GM04503 (cell line): ENCODE measurements at regions not wholly inside any gene's neighbourhood (a gene's known extent, or its start where the extent isn't known, plus 50 kb on each side); places are given as distances from the start of the nearest gene placed in this dataset.
A peak's percentile ranks its signal among the peaks of the same experiment; 100 is the strongest.
"Not testable (repeated sequence)": the region's sequence is repeated elsewhere in the genome, so short reads cannot be mapped to it uniquely, and the experiment has no call there.

ENCODE experiments used
- DNase-seq: peaks from one replicate; pipeline ENCODE4 v3.0.0-alpha.2; 2012; ENCODE audit warnings: low read depth

DNA sequence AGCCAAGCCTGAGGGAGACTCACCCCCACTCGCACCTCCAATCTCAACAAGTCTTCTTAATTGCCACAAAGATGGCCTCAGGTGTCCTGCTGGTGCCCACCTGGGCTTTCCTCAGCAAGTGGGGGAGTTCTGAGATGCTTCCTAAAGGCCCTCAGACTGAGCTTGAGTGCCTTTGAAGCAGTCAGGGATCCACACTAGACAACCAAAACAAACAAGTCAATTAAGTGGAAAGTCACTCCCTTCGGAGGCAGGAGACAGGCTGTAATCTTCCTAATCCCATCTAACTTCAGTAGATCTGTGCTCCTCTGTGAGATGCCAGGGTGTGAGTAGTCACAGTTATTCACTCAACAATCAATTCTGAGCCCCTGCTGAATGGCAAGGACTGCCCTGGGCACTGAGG is 68.3 kb upstream of the SERP2 start:
- DNase-seq: no peak

DNA sequence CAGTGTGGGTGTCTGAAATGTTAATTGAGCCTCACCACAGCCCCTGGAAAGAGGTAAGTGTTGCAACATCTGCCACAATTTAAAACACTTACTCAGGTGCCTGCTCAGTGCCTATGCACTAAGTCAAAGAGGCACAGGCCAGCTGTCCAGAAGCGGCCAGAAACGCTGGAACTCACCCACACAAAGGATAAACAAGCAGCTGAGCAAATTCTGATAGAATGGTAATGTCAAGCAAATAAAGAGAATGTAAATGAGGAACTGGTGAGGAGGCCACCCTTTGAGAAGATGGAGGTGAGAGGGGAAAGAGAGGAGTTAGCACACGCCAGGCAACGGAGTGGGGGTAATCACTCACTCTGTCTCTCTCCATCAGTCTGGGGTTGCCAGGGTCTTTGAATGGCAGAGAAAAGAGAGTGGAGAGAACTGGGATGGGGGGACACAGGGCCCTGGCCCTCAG is 67.7 kb upstream of the SERP2 start:
- DNase-seq: no peak

DNA sequence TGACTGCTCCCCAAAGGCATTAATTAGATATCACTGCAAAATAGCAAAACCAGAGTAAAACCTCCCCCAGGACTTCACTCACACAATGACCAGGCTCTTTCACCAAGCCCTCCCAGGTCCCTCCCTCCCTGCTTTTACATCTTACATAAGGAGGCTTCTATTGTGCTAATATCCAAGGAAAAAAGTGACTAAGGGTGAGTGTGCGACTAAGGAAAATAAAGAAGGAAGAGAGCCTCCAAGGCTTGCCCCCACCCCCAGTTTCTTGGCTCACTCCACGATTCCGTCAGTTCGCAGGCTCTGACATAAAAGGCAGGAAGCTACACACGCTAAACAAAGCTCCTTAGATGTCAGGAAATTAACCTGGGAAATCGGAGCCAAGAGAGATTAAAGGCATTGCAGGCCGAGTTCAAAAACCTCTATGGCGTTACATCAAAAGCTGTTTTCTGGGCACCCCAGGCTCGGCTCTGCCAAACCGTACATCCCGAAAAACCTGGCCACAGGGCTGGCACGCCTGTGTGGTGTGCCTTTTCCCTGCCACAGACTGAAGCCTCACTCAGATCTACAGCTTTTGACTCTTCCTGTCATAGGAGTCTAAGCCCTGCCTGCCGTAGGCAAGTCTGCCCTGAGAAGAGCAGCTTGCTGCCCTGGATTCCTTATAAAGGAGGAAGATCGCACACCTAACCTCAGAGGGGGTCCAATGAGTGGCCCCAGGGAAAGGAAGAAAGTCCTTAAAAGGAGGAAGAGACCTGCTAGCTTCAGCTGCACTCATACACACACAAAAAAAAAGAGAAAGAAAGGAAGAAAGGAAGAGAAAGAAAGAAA is 67.0 kb upstream of the SERP2 start:
- peak; percentile 78 for DNase-seq

DNA sequence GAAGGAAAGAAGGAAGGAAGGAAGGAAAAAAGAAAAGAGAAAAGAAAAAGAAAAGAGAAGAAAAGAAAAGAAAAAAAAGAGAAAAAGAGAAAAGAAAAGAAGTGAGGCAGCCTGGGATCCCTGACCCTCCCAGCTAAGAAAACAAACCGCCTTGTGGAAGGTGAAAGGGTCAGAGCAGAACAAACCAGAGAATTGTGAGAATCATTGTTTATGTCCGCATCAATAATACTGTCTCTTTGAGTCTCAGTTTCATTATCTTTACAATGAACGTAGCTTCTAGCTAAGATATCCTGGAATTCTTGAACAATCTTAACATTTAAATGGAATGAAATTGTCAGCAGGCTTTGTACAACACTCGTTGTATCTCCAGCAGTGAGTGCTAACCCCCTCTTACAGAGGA is 66.4 kb upstream of the SERP2 start:
- no peak for DNase-seq

DNA sequence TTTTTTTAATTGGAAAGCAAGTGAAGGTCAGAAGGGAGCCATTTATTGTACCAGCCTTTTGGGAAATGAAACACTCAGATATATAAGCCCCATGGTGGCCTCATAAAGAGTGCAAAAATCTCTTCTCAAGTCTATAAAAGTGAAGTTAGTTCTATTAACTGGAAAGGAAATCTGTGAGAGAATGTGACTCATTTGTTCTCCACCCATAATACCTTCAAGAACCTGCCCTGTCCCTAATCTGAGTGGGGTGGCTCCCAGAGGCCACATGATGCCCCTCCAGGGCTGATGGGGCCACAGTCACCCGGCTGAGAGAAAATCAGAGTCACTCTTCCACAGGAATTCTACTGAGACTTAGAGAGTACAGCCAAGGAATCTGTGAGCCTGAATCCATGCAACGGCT is 65.8 kb upstream of the SERP2 start:
- DNase-seq: no peak

DNA sequence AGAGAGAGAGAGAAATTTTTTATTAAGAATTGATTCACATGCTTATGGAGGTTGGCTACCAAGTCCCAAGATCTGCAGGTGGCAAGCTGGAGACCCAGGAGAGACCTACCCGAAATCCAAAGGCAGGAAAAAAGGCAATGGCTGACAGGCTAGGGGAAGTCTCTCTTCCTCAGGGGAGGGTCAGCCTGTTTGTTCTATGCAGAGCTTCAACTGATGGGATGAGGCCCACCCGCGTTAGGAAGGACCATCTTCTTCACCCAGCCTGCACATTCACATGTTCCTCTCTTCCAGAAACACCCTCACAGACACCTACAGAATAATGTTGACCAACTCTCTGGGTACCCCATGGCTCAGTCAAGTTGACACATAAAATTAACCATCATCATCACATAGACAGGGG is 65.3 kb upstream of the SERP2 start:
- DNase-seq: no peak

DNA sequence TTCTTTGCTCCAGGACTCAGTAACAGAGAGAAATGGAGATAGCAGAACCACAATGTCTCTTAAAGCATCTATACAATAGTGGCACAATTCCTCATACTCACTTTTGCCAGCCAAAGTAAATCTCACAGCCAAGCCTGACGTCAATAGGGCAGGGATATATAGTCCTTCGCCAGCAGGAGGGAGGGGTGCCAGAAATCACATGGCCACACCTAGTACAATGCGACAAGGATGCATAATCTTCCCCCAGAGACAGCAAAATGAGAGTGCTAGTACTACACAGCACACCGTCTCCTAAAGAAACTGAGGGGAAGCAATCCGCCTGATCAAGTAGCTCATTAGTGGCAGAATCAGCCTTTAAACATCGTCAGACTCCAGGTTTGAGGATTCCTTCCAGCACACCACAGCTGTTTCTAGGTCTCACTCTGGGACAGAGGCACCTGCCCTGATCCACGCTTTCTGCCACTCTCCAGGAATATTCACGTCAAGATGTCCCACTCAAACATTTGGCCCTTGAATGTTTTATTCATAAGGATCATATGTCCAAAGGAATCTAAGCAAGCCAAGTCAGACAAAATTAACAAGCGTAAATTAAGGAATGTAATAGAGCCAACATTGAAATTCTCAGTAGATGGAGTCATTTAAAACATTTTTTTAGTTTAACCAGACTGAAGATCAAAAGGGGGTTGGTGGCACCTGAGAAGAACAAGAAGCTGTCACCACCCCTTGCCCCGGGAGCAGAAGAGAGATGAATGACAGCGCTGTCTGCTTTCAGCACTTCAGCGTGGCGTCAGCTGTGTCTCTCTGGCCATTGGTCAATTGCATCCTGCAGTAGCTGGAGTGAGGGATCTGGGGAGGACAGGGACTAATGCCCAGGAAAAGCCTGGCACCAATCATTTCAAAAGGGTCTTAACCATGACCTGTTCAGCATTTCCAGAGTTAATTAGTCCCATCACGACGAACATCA is 63.5 kb upstream of the SERP2 start:
- DNase-seq: no peak

DNA sequence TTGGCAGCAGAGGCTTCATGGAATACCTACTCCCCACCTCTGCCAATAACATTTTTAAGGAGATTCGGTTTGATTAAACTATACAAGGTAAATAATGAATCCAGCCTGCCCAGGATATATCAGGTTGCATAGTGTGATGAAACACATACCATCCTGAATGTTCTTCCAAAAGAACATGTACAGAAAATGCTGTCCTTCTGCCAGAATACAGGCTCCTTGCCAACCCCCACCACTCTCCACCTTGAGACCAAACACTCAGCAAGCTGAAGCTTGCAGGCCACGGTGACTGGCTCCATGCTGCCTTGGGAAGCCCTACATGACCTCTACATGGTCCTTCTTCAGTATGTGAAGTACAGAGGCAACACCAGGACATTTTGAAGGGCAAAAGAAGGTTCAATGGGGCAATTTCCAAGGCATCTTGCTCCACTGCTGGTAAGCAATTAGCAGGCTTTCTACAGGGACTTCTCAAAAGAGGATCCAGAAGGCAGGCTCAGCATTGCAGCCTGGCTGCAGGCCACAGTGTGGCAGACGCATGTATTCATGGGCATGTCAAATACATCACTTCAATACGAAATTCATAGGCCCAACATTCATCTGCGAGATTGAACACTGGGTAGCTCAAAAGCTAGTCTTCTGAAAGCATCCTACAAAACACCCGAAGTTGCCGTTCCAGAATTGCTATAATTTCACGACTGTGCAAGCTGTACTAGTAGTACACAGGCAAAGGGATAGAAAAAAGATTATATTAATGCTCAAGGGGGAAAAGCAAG is 62.4 kb upstream of the SERP2 start:
- DNase-seq: no peak

DNA sequence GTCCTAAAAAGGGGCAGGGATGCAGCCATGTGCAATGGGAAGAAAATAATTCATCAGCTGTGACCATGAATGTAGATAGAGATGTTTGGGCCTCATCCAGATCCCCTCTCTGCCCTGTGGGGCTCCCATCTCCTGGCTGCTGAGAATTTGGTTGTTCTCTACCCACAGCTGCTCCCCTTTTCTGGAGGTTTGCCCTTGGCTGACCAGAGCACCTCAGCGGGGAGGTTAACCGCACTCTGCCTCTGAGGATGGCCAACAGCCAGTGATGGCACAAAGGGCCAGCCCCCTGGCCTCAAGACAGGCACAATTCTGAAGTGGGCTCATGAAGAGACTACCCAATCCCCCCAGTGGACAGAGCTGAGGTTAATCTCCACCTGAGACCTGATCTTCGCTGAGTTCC is 61.5 kb upstream of the SERP2 start:
- no peak for DNase-seq

DNA sequence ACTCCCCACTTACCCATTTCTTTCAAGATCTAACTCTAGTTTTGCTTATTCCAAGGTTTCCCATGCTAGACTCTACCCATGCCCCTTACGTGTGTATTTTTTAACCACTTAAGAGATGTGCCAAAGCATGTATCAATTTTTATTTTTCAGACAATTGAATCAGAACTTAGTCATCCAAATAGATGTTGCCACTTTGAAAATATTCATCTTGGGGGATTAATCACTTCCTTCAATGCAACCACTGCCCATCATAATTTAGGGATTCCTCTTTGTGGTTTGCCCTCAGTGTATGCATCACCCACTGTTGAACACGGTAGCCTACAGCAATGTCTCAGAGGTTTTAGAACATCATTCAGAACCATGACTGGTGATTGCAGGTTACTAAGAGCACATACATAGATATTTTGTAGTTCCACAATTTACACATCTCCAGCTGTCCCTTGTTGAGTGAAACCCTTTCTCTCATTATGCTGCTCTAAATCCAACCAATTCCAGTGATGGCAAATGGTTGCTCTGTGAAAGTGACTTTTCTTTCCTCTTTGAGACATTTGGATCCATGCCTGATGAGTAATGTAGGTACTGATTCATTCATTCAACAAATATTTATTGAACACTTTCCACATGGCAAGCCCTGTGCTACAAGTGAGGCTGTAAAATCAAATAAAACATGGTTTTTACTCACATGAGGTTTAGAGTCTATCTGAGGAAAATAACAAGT is 60.6 kb upstream of the SERP2 start:
- no peak for DNase-seq

DNA sequence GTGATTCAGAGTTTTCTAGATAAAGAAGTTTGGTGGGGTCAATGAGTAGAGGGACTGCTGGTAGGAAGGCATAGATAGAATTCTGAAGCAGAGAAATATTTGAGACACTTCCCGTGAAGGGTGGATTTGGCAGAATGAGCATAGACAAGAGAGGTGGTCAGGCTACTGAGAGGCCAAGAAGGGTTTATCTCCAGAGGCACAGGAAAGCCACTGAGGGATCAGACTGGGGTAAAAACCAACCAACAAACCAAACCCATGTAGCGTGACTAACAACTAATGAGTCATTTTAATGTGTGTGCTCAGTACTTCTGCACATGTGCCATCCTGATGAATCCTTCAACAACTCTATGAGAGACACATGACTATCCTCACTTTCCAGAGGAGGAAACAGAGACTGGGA is 60.0 kb upstream of the SERP2 start:
- DNase-seq: no peak

DNA sequence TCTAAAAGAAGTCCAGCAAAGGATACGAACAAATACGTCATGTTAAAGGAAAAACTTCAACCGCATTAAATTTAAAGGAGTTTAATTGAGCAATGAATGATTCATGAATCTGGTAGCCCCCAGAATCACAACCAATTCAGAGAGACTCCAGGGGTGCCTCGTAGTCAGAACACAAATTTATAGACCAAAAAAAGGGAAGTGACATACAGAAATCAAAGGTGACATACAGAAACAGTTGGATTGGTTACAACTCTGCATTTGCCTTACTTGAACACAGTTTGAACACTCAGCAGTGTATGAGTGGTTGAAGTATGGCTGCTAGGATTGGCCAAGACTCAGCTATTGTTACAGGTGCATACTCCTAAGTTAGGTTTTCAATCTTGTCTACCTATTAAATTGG is 59.5 kb upstream of the SERP2 start:
- not testable (repeated sequence) for DNase-seq

DNA sequence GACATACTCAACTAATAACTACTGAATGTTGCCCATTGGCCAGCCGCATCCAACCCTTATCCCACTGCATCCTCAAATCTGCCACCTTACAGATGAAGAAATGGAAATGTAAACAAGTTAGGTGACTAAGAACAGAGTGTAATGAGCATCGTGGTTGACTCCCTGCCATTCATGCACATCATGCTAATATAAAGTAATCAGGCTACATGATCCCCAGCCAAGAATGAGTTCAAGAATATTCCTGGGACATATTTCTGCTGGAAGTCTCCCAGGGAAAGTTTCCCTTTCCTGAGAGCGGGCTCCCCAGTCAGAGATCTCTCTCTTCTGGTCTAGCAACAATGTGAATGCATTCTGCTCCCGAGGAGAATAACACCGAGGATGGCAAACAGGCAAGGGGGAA is 55.9 kb upstream of the SERP2 start:
- no peak for DNase-seq

DNA sequence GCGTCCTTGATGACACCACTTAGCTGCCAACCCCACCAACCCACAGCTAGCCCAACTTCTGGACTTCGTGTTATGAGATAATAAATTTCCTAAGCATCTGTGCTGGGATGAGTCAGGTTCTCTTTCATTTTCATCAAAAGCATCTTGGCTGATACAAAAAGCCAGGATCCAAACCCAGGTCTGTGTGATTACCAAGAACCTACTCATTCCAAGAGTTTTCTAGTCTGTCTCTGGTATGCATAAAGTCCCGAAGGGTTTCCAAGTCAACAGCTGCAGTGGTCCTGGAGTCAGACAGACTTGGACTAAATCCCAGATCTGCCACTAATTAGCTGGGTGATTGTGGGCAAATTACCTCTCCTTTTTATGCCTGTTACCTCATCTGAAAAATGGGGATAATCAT is 55.5 kb upstream of the SERP2 start:
- DNase-seq: no peak

DNA sequence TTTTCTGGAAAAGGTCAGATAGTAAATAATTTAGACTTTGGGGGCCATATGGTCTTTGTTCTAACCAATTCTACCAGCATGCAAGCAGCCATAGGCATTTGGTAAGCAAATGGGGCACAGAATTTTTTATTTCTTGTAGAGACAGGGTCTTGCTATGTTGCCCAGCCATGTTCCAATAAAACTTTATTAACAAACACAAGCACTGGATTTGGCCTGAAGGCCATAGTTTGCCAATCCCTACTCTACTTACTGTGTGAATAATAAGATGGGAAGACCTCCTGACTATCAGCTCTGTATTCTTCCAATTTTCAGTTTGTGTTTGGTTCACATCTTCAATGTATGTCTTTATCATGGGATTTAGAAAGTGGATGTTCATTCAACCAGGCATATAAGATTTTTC is 53.0 kb upstream of the SERP2 start:
- no peak for DNase-seq

DNA sequence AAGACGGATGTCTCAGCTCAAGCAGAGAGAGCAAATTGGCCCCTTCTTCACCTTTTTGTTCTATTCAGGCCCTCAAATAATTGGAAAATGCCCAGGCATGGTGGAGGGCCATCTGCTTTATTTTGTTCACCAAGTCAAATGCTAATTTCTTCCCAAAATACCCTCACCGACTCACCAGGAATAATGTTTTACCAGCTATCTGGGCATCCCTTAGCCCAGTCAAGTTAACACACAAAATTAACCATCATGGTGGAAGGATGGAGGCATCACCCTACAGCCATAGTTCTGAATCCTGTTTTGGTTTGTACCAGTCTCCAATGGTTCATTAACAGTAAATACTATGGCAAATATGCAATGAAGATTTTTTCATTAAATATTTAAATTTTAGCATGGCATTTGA is 51.7 kb upstream of the SERP2 start:
- DNase-seq: no peak

DNA sequence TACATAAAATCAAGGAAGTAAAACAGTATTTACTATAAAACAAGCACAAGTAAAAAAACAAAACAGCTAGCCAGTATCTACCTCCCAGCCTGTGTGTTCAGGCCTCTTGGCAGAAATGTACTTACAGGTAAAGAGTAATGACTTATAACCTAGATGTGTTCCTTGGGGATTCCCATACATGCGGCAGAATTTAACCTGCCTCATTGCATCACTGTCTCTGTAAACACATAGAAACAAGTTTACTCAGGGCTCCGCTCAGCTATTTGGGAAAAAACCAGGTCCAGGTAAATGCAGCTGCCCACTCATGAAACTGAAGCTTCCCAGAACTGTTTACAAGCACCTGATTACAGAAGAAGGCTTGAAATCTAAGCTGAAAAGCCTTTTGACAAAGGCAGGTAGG is 50.7 kb upstream of the SERP2 start:
- DNase-seq: no peak

DNA sequence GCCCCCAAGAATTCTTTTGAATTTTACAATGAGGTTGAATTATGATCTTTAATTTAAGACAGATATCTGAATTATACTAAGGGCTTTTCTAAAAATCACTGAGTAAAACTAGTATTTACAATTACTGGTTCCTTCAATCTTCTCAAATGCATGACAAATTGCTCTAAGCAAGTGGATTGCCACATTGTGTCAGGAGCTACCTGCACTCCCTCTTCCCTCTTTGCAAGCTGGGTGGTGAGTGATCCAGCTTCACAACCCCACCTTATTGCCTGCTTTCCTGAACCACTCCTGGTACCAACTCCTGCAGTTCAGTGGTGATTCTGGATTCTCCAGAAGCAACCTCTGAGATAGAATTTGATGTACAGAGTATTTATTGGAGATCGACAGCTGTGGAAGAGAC is 49.9 kb upstream of the SERP2 start:
- no peak for DNase-seq
